Gastroesophageal sphincter (tissue), 3 donors: ENCODE measurements at regions not wholly inside any gene's neighbourhood (a gene's known extent, or its start where the extent isn't known, plus 50 kb on each side); places are given as distances from the start of the nearest gene placed in this dataset.

ENCODE experiments used
- EP300 ChIP-seq: sonication (generic); formaldehyde crosslinking; IDR thresholded peaks from one replicate; pipeline ENCODE4 v1.6.1; 2017; ENCODE audit warnings: antibody characterized with exemption, mild to moderate bottlenecking
- POLR2A ChIP-seq, 2 donors: fragments of 450-650 bp; IDR thresholded peaks; one replicate each; pipeline ENCODE4 v1.6.1; 2017; ENCODE audit warnings: antibody characterized with exemption in 2 of 2, mild to moderate bottlenecking in 2 of 2, moderate library complexity in 1 of 2
- TF ChIP-seq, protein P1 (sequence below), 4 experiments: fragments of 200-600 bp in 2 of 4; fragments of 450-650 bp in 2 of 4; sonication (generic) in 1 of 4; IDR thresholded peaks; one replicate each; pipeline ENCODE4 v1.5.1; 2017 to 2019; ENCODE audit warnings: antibody characterized with exemption in 4 of 4, mild to moderate bottlenecking in 2 of 4, moderate library complexity in 2 of 4

GRCh38 chr7:79927116-79927515 is 207.5 kb upstream of the GNAI1 start:
- TF ChIP-seq, protein P1, sequence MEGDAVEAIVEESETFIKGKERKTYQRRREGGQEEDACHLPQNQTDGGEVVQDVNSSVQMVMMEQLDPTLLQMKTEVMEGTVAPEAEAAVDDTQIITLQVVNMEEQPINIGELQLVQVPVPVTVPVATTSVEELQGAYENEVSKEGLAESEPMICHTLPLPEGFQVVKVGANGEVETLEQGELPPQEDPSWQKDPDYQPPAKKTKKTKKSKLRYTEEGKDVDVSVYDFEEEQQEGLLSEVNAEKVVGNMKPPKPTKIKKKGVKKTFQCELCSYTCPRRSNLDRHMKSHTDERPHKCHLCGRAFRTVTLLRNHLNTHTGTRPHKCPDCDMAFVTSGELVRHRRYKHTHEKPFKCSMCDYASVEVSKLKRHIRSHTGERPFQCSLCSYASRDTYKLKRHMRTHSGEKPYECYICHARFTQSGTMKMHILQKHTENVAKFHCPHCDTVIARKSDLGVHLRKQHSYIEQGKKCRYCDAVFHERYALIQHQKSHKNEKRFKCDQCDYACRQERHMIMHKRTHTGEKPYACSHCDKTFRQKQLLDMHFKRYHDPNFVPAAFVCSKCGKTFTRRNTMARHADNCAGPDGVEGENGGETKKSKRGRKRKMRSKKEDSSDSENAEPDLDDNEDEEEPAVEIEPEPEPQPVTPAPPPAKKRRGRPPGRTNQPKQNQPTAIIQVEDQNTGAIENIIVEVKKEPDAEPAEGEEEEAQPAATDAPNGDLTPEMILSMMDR (IDR thresholded peaks at IDR 0.05) = no peak
- TF ChIP-seq POLR2A (IDR thresholded peaks at IDR 0.05) (no peak), EP300 (no peak)
